Lung (tissue), 11 donors: ENCODE measurements at regions not wholly inside any gene's neighbourhood (a gene's known extent, or its start where the extent isn't known, plus 50 kb on each side); places are given as distances from the start of the nearest gene placed in this dataset.

ENCODE experiments used
- ATAC-seq: fragments of 200-7000 bp; cut with Tn5 transposase; one replicate; pipeline ENCODE4 v1.9.1; 2020; ENCODE audit warnings: moderate number of reproducible peaks; ENCODE audit not compliant: insufficient read depth, low FRiP score
- DNase-seq, 3 donors: peaks; one replicate each; pipeline ENCODE4 v3.0.0-alpha.2; 2013 to 2017
- H3K27ac ChIP-seq, 2 donors: one replicate each; pipeline ENCODE4 v1.5.1; 2013; ENCODE audit warnings: mild to moderate bottlenecking in 2 of 2, moderate library complexity in 2 of 2, control low read depth in 1 of 2, inconsistent platforms in 1 of 2, low read depth in 1 of 2, low read length in 1 of 2
- H3K27me3 ChIP-seq, 3 donors: one replicate each; pipeline ENCODE4 v1.5.1; 2013; ENCODE audit warnings: low read length in 2 of 3; ENCODE audit not compliant: control insufficient read depth in 3 of 3, insufficient read depth in 3 of 3
- H3K36me3 ChIP-seq, 4 donors: one replicate each; pipeline ENCODE4 v1.5.1; 2013; ENCODE audit warnings: low read length in 4 of 4, mild to moderate bottlenecking in 1 of 4, moderate library complexity in 1 of 4; ENCODE audit not compliant: control insufficient read depth in 4 of 4, insufficient read depth in 4 of 4
- H3K4me1 ChIP-seq, 5 donors: one replicate each; pipeline ENCODE4 v1.5.1; 2013; ENCODE audit warnings: low read length in 5 of 5, mild to moderate bottlenecking in 2 of 5, moderate library complexity in 1 of 5; ENCODE audit not compliant: control insufficient read depth in 5 of 5, insufficient read depth in 5 of 5
- H3K4me3 ChIP-seq: one replicate; pipeline ENCODE4 v1.5.1; 2013; ENCODE audit warnings: mild to moderate bottlenecking, control low read depth, moderate library complexity
- H3K9ac ChIP-seq, 2 donors: one replicate each; pipeline ENCODE4 v1.5.1; 2013; ENCODE audit warnings: low read length in 2 of 2, control low read depth in 1 of 2; ENCODE audit not compliant: insufficient read depth in 1 of 2
- H3K9me3 ChIP-seq, 4 donors: one replicate each; pipeline ENCODE4 v1.5.1; 2013; ENCODE audit warnings: low read length in 3 of 4, mild to moderate bottlenecking in 1 of 4, moderate library complexity in 1 of 4; ENCODE audit not compliant: control insufficient read depth in 4 of 4, insufficient read depth in 3 of 4
- CTCF ChIP-seq: IDR thresholded peaks from 2 replicates; pipeline ENCODE4 v1.5.1; 2012; ENCODE audit warnings: mild to moderate bottlenecking; ENCODE audit errors: control extremely low read depth, extremely low read depth
- WGBS, 2 donors: extraction: QIAGEN DNeasy Blood & Tissue Kit; methylation state at CpG; one replicate each; pipeline ENCODE4 v1.1.7; 2013; 5-methylcytosine and 5-hydroxymethylcytosine counted together
- donor health status: control.
- donor health status: control.
- donor health status: Bipolar disorder and iron deficiency.
- donor health status: healthy.
- donor health status: DM: yes; HTN: yes; CAD: no.

- no peak for DNase-seq
- TF ChIP-seq CTCF, result no peak
- H3K27ac ChIP-seq, result no peak overlapping the region
Measured at GRCh38 chr19:30884146-30884812, 465.0 kb downstream of the TSHZ3 start.

DNA sequence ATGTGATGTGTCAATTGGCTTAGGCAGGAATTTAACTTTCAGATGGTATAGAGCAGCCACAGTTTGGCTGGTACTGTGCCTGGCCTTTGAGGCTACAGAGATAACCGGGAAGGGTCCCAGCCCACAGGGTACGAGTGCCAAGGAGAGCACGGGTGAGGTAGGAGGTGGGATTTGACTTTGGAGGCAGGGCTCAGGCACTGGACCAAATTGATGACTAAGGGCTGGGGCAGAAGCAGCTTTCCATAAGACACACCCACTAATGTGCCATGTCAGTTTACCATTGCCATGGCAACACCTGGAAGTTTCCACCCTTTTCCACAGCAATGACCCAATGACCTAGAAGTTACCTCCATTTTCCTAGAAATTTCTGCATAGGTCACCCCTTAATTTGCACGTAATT is 466.2 kb downstream of the TSHZ3 start:
- H3K4me1 ChIP-seq, result peaks cover 0 to 36% (median 7%) of the 10 kb centered on the region in 5 donors
- peaks cover 0 to 6% (median 0%) of the 10 kb centered on the region in 4 donors for H3K9me3 ChIP-seq
- no peak overlapping the region for H3K4me3 ChIP-seq
- WGBS, 2 donors, result 86 to 95% methylated on average over 4 of the region's 4 CpGs
- DNase-seq, result no peak
- ATAC-seq, result no peak
- no peaks in the 10 kb centered on the region for H3K36me3 ChIP-seq
- no peak for TF ChIP-seq CTCF
- no peak overlapping the region for H3K27ac ChIP-seq
- H3K27me3 ChIP-seq, result peaks cover 0 to 3% (median 0%) of the 10 kb centered on the region in 3 donors
- H3K9ac ChIP-seq, result no peak overlapping the region

More at GRCh38 chr19:30884146-30884812, 465.0 kb downstream of the TSHZ3 start:
- peaks cover 0 to 5% (median 0%) of the 10 kb centered on the region in 3 donors for H3K27me3 ChIP-seq
- no peaks in the 10 kb centered on the region for H3K36me3 ChIP-seq
- H3K9ac ChIP-seq, result no peak overlapping the region
- no peak for ATAC-seq
- WGBS, 2 donors, result 88 to 92% methylated on average over 11 of the region's 11 CpGs
- H3K4me1 ChIP-seq, result peaks cover 0 to 28% (median 7%) of the 10 kb centered on the region in 5 donors
- H3K4me3 ChIP-seq, result no peak overlapping the region
- H3K9me3 ChIP-seq, result peaks cover 0 to 6% (median 0%) of the 10 kb centered on the region in 4 donors

DNA sequence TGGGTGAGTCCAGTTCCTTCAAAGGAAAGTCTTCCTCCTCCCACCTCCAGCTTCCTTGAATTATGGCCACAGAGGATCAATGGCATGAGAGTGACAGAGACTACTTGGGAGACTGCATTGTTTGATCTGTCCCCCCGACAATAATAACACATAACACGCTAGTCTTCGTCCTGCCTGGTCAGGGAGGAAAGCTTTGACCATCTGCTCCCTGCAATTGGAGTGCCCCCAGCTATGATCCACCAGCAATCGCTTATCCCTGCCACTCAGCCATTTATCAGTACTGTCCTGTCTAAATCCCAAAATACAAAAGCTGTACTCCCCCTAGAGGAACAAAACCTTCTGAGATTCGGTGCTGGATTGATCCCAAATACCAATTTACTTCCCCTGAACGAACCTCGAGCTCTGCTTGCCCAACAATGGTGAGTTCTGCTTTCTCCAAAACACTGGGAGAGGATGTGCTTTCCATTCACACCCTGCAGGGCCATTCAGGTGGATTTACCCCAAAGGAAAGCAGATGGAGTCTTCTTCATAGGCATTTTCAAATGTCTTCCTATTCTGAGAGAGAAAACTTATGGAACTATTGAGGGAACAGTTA is 466.7 kb downstream of the TSHZ3 start:
- H3K27me3 ChIP-seq, result peaks cover 0 to 3% (median 0%) of the 10 kb centered on the region in 3 donors
- 61 to 70% methylated on average over 7 of the region's 7 CpGs for WGBS, 2 donors

More for the DNA sequence above, 466.7 kb downstream of the TSHZ3 start:
- H3K27ac ChIP-seq, result no peak overlapping the region
- peaks cover 0 to 36% (median 7%) of the 10 kb centered on the region in 5 donors for H3K4me1 ChIP-seq
- DNase-seq (no peak), ATAC-seq (no peak)
- no peak overlapping the region for H3K4me3 ChIP-seq
- no peak for TF ChIP-seq CTCF
- H3K9me3 ChIP-seq, result peaks cover 0 to 6% (median 0%) of the 10 kb centered on the region in 4 donors
- H3K36me3 ChIP-seq, result no peaks in the 10 kb centered on the region
- H3K9ac ChIP-seq, result no peak overlapping the region
